ENCODE measurements at regions not wholly inside any gene's neighbourhood (a gene's known extent, or its start where the extent isn't known, plus 50 kb on each side); places are given as distances from the start of the nearest gene placed in this dataset.

- FAIRE-seq (no peak), DNase-seq (ENCODE audit: low read depth) (peak; percentile 37)
- H3K36me3 ChIP-seq (ENCODE audit: control insufficient read depth, insufficient read depth, low read length): no peaks in the 10 kb centered on the region
- H3K4me3 ChIP-seq (ENCODE audit: low read depth, low read length): no peak overlapping the region
- TF ChIP-seq CTCF (IDR thresholded peaks at IDR 0.05; ENCODE audit: insufficient read depth, low read length, severe bottlenecking): peak; percentile 40
- no peaks in the 10 kb centered on the region for H3K27me3 ChIP-seq (ENCODE audit: control insufficient read depth, insufficient read depth, low read length)
These were observed 105.3 kb upstream of the BMP5 start for GRCh38 chr6:55980627-55981211.

GRCh38 chr6:55979526-55979925 lies 104.1 kb upstream of the BMP5 start:
- DNase-seq (ENCODE audit: low read depth): no peak
- Histone ChIP-seq H3K27me3 (ENCODE audit: control insufficient read depth, insufficient read depth, low read length) (no peaks in the 10 kb centered on the region), H3K36me3 (ENCODE audit: control insufficient read depth, insufficient read depth, low read length) (no peaks in the 10 kb centered on the region), H3K4me3 (ENCODE audit: low read depth, low read length) (no peak overlapping the region)
- TF ChIP-seq CTCF (IDR thresholded peaks at IDR 0.05; ENCODE audit: insufficient read depth, low read length, severe bottlenecking): no peak
- no peak for FAIRE-seq

- TF ChIP-seq CTCF (IDR thresholded peaks at IDR 0.05; ENCODE audit: insufficient read depth, low read length, severe bottlenecking): no peak
- no peaks in the 10 kb centered on the region for H3K27me3 ChIP-seq (ENCODE audit: control insufficient read depth, insufficient read depth, low read length)
- no peaks in the 10 kb centered on the region for H3K36me3 ChIP-seq (ENCODE audit: control insufficient read depth, insufficient read depth, low read length)
- no peak overlapping the region for H3K4me3 ChIP-seq (ENCODE audit: low read depth, low read length)
- no peak for FAIRE-seq
- no peak for DNase-seq (ENCODE audit: low read depth)
These were observed 102.7 kb upstream of the BMP5 start for GRCh38 chr6:55977959-55978665.

- no peaks in the 10 kb centered on the region for H3K36me3 ChIP-seq (ENCODE audit: control insufficient read depth, insufficient read depth, low read length)
- H3K4me3 ChIP-seq (ENCODE audit: low read depth, low read length): no peak overlapping the region
- no peak for TF ChIP-seq CTCF (IDR thresholded peaks at IDR 0.05; ENCODE audit: insufficient read depth, low read length, severe bottlenecking)
- no peak for FAIRE-seq
- no peaks in the 10 kb centered on the region for H3K27me3 ChIP-seq (ENCODE audit: control insufficient read depth, insufficient read depth, low read length)
- no peak for DNase-seq (ENCODE audit: low read depth)
These were observed 99.3 kb upstream of the BMP5 start for GRCh38 chr6:55974688-55975087.

GRCh38 chr6:55972091-55972490 lies 96.7 kb upstream of the BMP5 start:
- FAIRE-seq: no peak
- H3K27me3 ChIP-seq (ENCODE audit: control insufficient read depth, insufficient read depth, low read length): no peaks in the 10 kb centered on the region
- TF ChIP-seq CTCF (IDR thresholded peaks at IDR 0.05; ENCODE audit: insufficient read depth, low read length, severe bottlenecking): no peak
- H3K4me3 ChIP-seq (ENCODE audit: low read depth, low read length): no peak overlapping the region
- H3K36me3 ChIP-seq (ENCODE audit: control insufficient read depth, insufficient read depth, low read length): no peaks in the 10 kb centered on the region
- DNase-seq (ENCODE audit: low read depth): no peak

GRCh38 chr6:55969526-55969925 lies 94.1 kb upstream of the BMP5 start:
- DNase-seq (ENCODE audit: low read depth) (no peak), FAIRE-seq (no peak)
- TF ChIP-seq CTCF (IDR thresholded peaks at IDR 0.05; ENCODE audit: insufficient read depth, low read length, severe bottlenecking): no peak
- Histone ChIP-seq H3K27me3 (ENCODE audit: control insufficient read depth, insufficient read depth, low read length) (no peaks in the 10 kb centered on the region), H3K36me3 (ENCODE audit: control insufficient read depth, insufficient read depth, low read length) (no peaks in the 10 kb centered on the region), H3K4me3 (ENCODE audit: low read depth, low read length) (no peak overlapping the region)
